ENCODE measurements at regions not wholly inside any gene's neighbourhood (a gene's known extent, or its start where the extent isn't known, plus 50 kb on each side); places are given as distances from the start of the nearest gene placed in this dataset.

DNA sequence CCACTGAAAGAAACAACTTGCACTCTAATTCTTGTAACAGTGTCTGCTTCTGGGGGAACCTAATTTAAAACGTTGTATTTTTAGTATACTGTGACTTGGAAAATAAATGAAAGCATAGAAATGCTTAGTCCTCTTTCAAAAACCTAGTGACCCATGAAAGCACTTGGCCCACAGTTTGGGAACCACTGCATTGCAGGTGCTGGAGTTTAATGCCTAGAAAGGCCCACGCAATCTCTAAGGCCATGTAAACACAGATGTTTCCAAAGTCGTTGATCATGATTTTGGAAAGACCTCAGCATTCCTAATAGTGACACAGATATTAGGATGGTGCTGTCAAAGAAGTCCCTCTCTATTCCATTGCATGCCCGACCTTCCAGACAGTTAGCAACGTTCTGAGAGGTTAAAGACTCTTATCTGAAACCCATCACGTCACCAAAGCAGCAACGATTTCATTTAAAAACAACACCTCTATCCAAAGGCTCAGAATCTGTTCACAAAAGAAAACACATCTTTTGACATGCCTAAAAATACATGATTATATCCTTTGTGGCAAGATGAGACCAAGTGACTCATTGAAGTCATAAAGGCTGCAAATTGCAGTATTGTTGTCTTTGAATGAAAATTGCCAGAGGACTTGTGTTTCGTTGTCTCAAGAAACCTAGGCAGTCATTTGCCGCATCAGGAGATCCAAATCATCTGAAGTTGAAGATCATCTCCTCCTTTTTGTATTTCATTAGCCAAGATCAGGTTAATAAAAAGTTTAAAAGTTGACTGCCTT, 328.0 kb upstream of the ZNF507 start:
- H2AFZ ChIP-seq (ENCODE audit: low read length), result no peak overlapping the region
- H3K27me3 ChIP-seq (ENCODE audit: insufficient read depth, low read length), result no peaks in the 10 kb centered on the region
- DNase-seq (ENCODE audit: insufficient read length, low spot score, missing footprints), result no peak
- TF ChIP-seq, protein P1, sequence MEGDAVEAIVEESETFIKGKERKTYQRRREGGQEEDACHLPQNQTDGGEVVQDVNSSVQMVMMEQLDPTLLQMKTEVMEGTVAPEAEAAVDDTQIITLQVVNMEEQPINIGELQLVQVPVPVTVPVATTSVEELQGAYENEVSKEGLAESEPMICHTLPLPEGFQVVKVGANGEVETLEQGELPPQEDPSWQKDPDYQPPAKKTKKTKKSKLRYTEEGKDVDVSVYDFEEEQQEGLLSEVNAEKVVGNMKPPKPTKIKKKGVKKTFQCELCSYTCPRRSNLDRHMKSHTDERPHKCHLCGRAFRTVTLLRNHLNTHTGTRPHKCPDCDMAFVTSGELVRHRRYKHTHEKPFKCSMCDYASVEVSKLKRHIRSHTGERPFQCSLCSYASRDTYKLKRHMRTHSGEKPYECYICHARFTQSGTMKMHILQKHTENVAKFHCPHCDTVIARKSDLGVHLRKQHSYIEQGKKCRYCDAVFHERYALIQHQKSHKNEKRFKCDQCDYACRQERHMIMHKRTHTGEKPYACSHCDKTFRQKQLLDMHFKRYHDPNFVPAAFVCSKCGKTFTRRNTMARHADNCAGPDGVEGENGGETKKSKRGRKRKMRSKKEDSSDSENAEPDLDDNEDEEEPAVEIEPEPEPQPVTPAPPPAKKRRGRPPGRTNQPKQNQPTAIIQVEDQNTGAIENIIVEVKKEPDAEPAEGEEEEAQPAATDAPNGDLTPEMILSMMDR (IDR thresholded peaks at IDR 0.05; ENCODE audit: extremely low read depth, low read depth, low read length), result no peak
- H3K4me2 ChIP-seq (ENCODE audit: insufficient read depth, low read length), result no peak overlapping the region
- no peak overlapping the region for H3K4me3 ChIP-seq (ENCODE audit: insufficient read depth, low read length)
- H3K9me3 ChIP-seq (ENCODE audit: low read depth, low read length), result no peaks in the 10 kb centered on the region
- no peaks in the 10 kb centered on the region for H3K79me2 ChIP-seq (ENCODE audit: insufficient read depth, low read length)
- H3K36me3 ChIP-seq (ENCODE audit: insufficient read depth, low read length), result no peaks in the 10 kb centered on the region
- no peaks in the 10 kb centered on the region for H3K4me1 ChIP-seq (ENCODE audit: insufficient read depth, low read length)
- no peaks in the 10 kb centered on the region for H4K20me1 ChIP-seq (ENCODE audit: insufficient read depth, low read length)
- peak overlapping the region; percentile 50 for H3K27ac ChIP-seq (ENCODE audit: low read depth, low read length)

- H3K27ac ChIP-seq (ENCODE audit: low read depth, low read length), result peak overlapping the region; percentile 50
- H4K20me1 ChIP-seq (ENCODE audit: insufficient read depth, low read length), result no peaks in the 10 kb centered on the region
- H3K4me2 ChIP-seq (ENCODE audit: insufficient read depth, low read length), result no peak overlapping the region
- H3K27me3 ChIP-seq (ENCODE audit: insufficient read depth, low read length), result no peaks in the 10 kb centered on the region
- H2AFZ ChIP-seq (ENCODE audit: low read length), result no peak overlapping the region
- no peaks in the 10 kb centered on the region for H3K36me3 ChIP-seq (ENCODE audit: insufficient read depth, low read length)
- no peak overlapping the region for H3K4me3 ChIP-seq (ENCODE audit: insufficient read depth, low read length)
- H3K79me2 ChIP-seq (ENCODE audit: insufficient read depth, low read length), result no peaks in the 10 kb centered on the region
- DNase-seq (ENCODE audit: insufficient read length, low spot score, missing footprints), result peak; percentile 72
- no peaks in the 10 kb centered on the region for H3K9me3 ChIP-seq (ENCODE audit: low read depth, low read length)
- no peaks in the 10 kb centered on the region for H3K4me1 ChIP-seq (ENCODE audit: insufficient read depth, low read length)
- TF ChIP-seq, protein P1 (IDR thresholded peaks at IDR 0.05; ENCODE audit: extremely low read depth, low read depth, low read length), result no peak
These were observed 327.4 kb upstream of the ZNF507 start for GRCh38 chr19:32018014-32018413.

DNA sequence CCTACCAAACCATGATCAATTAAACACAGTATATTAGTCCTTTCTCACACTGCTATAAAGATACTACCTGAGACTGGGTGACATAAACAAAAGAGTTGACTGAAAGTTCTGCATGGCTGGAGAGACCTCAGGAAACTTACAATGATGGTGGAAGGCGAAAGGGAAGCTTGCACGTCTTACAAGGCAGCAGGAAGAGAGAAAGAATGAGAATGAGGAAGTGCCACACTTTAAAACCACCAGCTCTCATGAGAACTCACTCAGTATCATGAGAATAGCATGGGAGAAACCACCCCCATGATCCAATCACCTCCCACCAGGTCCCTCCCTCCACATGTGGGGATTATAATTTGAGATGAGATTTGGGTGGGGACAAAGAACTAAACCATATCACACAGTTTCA, 324.9 kb upstream of the ZNF507 start:
- H3K4me1 ChIP-seq (ENCODE audit: insufficient read depth, low read length), result no peaks in the 10 kb centered on the region

GRCh38 chr19:32022044-32022640, 323.3 kb upstream of the ZNF507 start:
- H3K4me2 ChIP-seq (ENCODE audit: insufficient read depth, low read length), result no peak overlapping the region
- no peaks in the 10 kb centered on the region for H3K27me3 ChIP-seq (ENCODE audit: insufficient read depth, low read length)
- H4K20me1 ChIP-seq (ENCODE audit: insufficient read depth, low read length), result no peaks in the 10 kb centered on the region
- peak; percentile 56 for DNase-seq (ENCODE audit: insufficient read length, low spot score, missing footprints)
- H3K27ac ChIP-seq (ENCODE audit: low read depth, low read length), result no peak overlapping the region
- no peaks in the 10 kb centered on the region for H3K9me3 ChIP-seq (ENCODE audit: low read depth, low read length)
- no peak overlapping the region for H3K4me3 ChIP-seq (ENCODE audit: insufficient read depth, low read length)
- no peaks in the 10 kb centered on the region for H3K4me1 ChIP-seq (ENCODE audit: insufficient read depth, low read length)
- no peaks in the 10 kb centered on the region for H3K79me2 ChIP-seq (ENCODE audit: insufficient read depth, low read length)
- TF ChIP-seq, protein P1 (IDR thresholded peaks at IDR 0.05; ENCODE audit: extremely low read depth, low read depth, low read length), result no peak
- no peaks in the 10 kb centered on the region for H3K36me3 ChIP-seq (ENCODE audit: insufficient read depth, low read length)
- no peak overlapping the region for H2AFZ ChIP-seq (ENCODE audit: low read length)

More for the DNA sequence above, 324.9 kb upstream of the ZNF507 start:
- Histone ChIP-seq H2AFZ (ENCODE audit: low read length) (no peak overlapping the region), H3K36me3 (ENCODE audit: insufficient read depth, low read length) (no peaks in the 10 kb centered on the region), H4K20me1 (ENCODE audit: insufficient read depth, low read length) (no peaks in the 10 kb centered on the region), H3K9me3 (ENCODE audit: low read depth, low read length) (no peaks in the 10 kb centered on the region), H3K27me3 (ENCODE audit: insufficient read depth, low read length) (no peaks in the 10 kb centered on the region), H3K4me2 (ENCODE audit: insufficient read depth, low read length) (no peak overlapping the region), H3K79me2 (ENCODE audit: insufficient read depth, low read length) (no peaks in the 10 kb centered on the region), H3K27ac (ENCODE audit: low read depth, low read length) (no peak overlapping the region), H3K4me3 (ENCODE audit: insufficient read depth, low read length) (no peak overlapping the region)
- TF ChIP-seq, protein P1 (IDR thresholded peaks at IDR 0.05; ENCODE audit: extremely low read depth, low read depth, low read length), result no peak
- DNase-seq (ENCODE audit: insufficient read length, low spot score, missing footprints), result no peak

All from osteoblast (primary cell).